ENCODE measurements at regions not wholly inside any gene's neighbourhood (a gene's known extent, or its start where the extent isn't known, plus 50 kb on each side); places are given as distances from the start of the nearest gene placed in this dataset.

GRCh38 chr2:144078802-144079724, 440.9 kb downstream of the ZEB2 start:
- no peak for DNase-seq (ENCODE audit: low spot score)

GRCh38 chr2:144078106-144078505, 441.8 kb downstream of the ZEB2 start:
- peak; percentile 1 for DNase-seq (ENCODE audit: low spot score)

GRCh38 chr2:144074450-144074849, 445.5 kb downstream of the ZEB2 start:
- no peak for DNase-seq (ENCODE audit: low spot score)

GRCh38 chr2:144071461-144071860, 448.5 kb downstream of the ZEB2 start:
- DNase-seq (ENCODE audit: low spot score): no peak

GRCh38 chr2:144067506-144067905, 452.4 kb downstream of the ZEB2 start:
- no peak for DNase-seq (ENCODE audit: low spot score)

- no peak for DNase-seq (ENCODE audit: low spot score)
Measured at GRCh38 chr2:144063602-144064001, 456.3 kb downstream of the ZEB2 start.

GRCh38 chr2:144054911-144055310, 465.0 kb downstream of the ZEB2 start:
- DNase-seq (ENCODE audit: low spot score): no peak

GRCh38 chr2:144052083-144052482, 467.8 kb downstream of the ZEB2 start:
- no peak for DNase-seq (ENCODE audit: low spot score)

- no peak for DNase-seq (ENCODE audit: low spot score)
Measured at GRCh38 chr2:144049137-144049536, 470.8 kb downstream of the ZEB2 start.

GRCh38 chr2:144048631-144049060, 471.3 kb downstream of the ZEB2 start:
- DNase-seq (ENCODE audit: low spot score): no peak

GRCh38 chr2:144042751-144043150, 477.2 kb downstream of the ZEB2 start:
- peak; percentile 69 for DNase-seq (ENCODE audit: low spot score)

- no peak for DNase-seq (ENCODE audit: low spot score)
Measured at GRCh38 chr2:144041612-144042011, 478.3 kb downstream of the ZEB2 start.

- DNase-seq (ENCODE audit: low spot score): no peak
Measured at GRCh38 chr2:144040834-144041233, 479.1 kb downstream of the ZEB2 start.

- DNase-seq (ENCODE audit: low spot score): no peak
Measured at GRCh38 chr2:144032566-144032965, 487.4 kb downstream of the ZEB2 start.

- DNase-seq (ENCODE audit: low spot score): no peak
Measured at GRCh38 chr2:144030791-144031190, 489.1 kb downstream of the ZEB2 start.

- DNase-seq (ENCODE audit: low spot score): no peak
Measured at GRCh38 chr2:144027593-144027992, 492.3 kb downstream of the ZEB2 start.

- no peak for DNase-seq (ENCODE audit: low spot score)
Measured at GRCh38 chr2:144026753-144027152, 493.2 kb downstream of the ZEB2 start.

- no peak for DNase-seq (ENCODE audit: low spot score)
Measured at GRCh38 chr2:144020047-144020446, 499.9 kb downstream of the ZEB2 start.

GRCh38 chr2:144015655-144016245, 504.2 kb downstream of the ZEB2 start:
- no peak for DNase-seq (ENCODE audit: low spot score)

GRCh38 chr2:144015036-144015435, 504.9 kb downstream of the ZEB2 start:
- DNase-seq (ENCODE audit: low spot score): no peak

- no peak for DNase-seq (ENCODE audit: low spot score)
Measured at GRCh38 chr2:144014103-144014502, 505.8 kb downstream of the ZEB2 start.

- DNase-seq (ENCODE audit: low spot score): no peak
Measured at GRCh38 chr2:144012304-144012703, 507.6 kb downstream of the ZEB2 start.

- no peak for DNase-seq (ENCODE audit: low spot score)
Measured at GRCh38 chr2:144011553-144011952, 508.4 kb downstream of the ZEB2 start.

All from cerebellar cortex (tissue), 1 donor.